ENCODE measurements at regions not wholly inside any gene's neighbourhood (a gene's known extent, or its start where the extent isn't known, plus 50 kb on each side); places are given as distances from the start of the nearest gene placed in this dataset.

- TF ChIP-seq CTCF (IDR thresholded peaks at IDR 0.05) (no peak), EZH2 (IDR thresholded peaks at IDR 0.05; ENCODE audit: borderline replicate concordance, insufficient read depth, low read depth, low read length, poor library complexity, severe bottlenecking) (no peak)
These were observed 250.0 kb upstream of the NR3C2 start for GRCh38 chr4:148692242-148692641.

Data from B cell (primary cell).